ENCODE measurements at regions not wholly inside any gene's neighbourhood (a gene's known extent, or its start where the extent isn't known, plus 50 kb on each side); places are given as distances from the start of the nearest gene placed in this dataset.

DNA sequence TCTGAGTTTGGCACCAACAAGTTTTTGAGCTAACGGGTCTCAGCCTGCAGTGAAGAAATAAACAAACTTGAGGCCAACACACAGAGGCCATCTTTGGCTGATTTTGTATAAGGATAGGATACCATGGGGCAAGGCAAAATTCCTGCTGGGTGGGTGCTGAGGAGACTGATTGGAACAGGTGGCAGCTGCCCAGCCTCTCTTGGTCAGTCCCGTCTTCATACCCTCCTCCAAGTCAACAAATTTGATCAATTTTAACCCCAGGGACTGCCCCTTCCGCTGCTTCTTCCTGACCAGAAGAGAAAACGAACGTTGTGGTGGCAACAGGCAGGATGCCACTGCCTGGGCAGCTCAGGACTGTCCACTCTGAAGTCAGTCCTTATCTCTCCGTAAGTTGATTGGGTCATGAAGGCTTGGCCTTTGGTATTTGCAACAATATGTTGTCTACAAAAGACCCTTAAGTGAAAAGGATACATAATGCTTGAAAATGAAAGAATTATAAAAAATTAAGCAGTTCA, 139.3 kb downstream of the SPP2 start:
- DNase-seq (ENCODE audit: low read depth): no peak

DNA sequence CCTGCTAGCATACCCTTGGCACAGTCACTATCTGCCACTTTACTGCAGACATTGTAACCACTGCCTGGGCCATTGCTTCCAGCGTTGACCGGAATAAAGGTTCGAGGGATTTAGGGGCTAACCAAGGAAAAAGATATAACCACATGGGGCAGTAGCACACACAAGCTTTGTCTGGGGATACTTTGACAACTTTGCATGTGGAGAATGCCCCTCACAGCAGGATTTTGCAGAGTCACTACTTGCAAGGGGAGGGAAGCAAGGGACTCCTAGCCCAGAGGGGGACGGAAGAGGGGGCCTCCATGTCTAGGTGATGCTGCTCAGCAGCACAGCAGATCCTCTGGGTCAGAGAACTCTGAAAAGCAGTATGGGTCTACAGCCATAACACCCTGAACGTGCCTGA, 138.7 kb downstream of the SPP2 start:
- no peak for DNase-seq (ENCODE audit: low read depth)

GRCh38 chr2:234187646-234188174, 137.2 kb downstream of the SPP2 start:
- no peak for DNase-seq (ENCODE audit: low read depth)

DNA sequence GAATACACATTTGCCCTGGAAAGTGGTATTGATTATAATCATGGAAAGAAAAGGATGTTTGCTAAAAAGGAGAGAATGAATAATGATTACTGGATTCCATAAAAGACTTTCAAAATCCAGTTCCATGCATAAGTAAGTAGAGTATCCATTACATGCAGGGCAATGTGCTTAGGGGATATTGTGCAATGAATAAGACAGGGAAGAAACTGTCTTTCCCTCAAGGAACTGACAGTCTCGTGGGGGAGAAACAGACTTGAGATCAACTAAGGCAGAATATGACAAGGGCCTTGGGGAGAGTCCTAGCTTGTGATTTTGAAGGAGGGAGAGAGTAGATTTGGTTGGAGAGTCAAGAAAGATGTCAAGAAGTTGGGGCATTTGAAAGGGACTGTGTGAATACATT, 130.6 kb downstream of the SPP2 start:
- DNase-seq (ENCODE audit: low read depth): no peak

- no peak for DNase-seq (ENCODE audit: low read depth)
Measured at GRCh38 chr2:234179031-234179363, 128.5 kb downstream of the SPP2 start.

DNA sequence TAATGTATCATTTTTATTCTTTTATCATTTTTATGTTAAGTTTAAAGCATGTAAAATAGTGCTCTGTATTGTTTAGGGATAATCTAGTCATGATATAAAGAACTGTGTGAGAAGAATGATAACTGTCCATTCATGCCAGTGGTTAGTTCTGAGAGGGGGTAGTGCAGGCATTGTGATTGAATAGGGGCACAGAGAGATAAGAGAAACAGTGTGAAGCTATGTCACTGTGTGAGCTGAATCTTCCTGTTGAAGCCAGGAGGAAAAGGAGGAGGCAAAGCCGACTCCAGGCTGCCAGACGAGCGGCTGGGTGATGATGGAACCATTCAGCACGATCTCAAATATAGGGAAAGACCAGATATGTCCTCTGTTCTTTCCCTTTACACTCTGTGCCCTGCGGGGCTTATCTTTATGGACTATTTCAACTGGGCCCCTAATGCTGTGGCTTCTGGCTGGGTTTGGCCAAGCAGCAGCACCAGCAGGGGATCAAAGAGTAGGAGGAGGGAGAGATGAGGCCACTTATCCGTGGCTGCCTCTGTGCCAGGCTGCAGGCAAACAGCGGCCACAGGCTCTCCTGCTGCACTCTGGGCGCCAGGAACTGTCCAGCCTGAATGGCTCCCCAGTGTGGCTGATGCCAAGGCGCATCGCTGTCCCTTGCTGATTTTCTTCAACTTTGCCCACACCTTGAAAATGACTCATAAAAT, 128.0 kb downstream of the SPP2 start:
- no peak for DNase-seq (ENCODE audit: low read depth)

- DNase-seq (ENCODE audit: low read depth): no peak
Measured at GRCh38 chr2:234175649-234176048, 125.1 kb downstream of the SPP2 start.

- DNase-seq (ENCODE audit: low read depth): no peak
Measured at GRCh38 chr2:234174742-234175141, 124.2 kb downstream of the SPP2 start.

- DNase-seq (ENCODE audit: low read depth): no peak
Measured at GRCh38 chr2:234172532-234172931, 122.0 kb downstream of the SPP2 start.

- no peak for DNase-seq (ENCODE audit: low read depth)
Measured at GRCh38 chr2:234172066-234172465, 121.6 kb downstream of the SPP2 start.

- DNase-seq (ENCODE audit: low read depth): no peak
Measured at GRCh38 chr2:234171666-234172065, 121.2 kb downstream of the SPP2 start.

GRCh38 chr2:234169674-234170073, 119.2 kb downstream of the SPP2 start:
- no peak for DNase-seq (ENCODE audit: low read depth)

DNA sequence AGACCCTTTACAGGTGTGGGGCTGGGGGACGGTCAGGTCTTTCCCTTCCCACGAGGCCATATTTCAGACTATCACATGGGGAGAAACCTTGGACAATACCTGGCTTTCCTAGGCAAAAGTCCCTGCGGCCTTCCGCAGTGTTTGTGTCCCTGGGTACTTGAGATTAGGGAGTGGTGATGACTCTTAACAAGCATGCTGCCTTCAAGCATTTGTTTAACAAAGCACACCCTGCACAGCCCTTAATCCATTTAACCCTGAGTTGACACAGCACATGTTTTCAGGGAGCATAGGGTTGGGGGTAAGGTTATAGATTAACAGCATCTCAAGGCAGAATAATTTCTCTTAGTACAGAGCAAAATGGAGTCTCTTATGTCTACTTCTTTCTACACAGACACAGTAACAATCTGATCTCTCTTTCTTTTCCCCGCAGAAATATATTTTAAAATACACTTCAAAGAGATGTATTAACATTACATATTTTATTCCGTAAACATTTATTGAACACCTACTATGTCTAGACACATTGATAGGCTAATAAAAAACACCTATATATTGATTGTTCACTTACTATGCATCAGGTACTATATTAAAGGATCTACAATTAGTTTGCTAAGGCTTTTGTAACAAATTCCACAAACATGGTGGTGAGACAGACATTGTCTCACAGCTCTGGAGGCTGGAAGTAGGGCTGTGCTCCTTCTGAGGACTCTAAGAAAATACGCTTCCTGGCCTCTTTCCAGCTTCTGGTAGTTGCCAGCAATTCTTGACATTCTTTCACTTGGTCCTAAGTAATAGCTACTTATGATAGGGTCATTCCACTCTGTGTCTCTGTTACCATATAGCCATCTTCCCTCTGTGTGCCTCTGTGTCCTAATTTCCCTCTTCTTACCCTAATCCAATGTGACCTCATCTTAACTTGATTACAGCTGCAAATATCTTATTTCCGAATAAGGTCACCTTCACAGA, 118.4 kb downstream of the SPP2 start:
- DNase-seq (ENCODE audit: low read depth): peak; percentile 22

DNA sequence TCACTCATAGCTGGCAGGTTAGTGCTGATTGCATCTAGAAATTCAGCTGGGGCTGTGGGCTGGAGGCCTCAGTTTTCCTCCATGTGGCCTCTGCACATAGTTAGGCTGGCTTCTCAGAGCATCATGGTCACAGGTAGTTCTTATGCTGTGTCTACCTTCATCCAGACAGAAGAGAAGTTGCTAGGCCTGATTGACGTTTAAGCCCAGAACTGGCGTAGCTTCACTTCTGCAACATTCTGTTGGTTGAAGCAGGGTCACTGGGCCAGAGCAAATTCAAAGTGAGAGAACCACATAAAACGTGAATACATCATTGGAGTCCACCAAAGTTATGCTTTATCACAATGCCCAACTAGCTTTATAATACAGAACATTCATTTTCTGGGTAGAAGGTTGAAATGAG, 116.0 kb downstream of the SPP2 start:
- DNase-seq (ENCODE audit: low read depth): no peak

DNA sequence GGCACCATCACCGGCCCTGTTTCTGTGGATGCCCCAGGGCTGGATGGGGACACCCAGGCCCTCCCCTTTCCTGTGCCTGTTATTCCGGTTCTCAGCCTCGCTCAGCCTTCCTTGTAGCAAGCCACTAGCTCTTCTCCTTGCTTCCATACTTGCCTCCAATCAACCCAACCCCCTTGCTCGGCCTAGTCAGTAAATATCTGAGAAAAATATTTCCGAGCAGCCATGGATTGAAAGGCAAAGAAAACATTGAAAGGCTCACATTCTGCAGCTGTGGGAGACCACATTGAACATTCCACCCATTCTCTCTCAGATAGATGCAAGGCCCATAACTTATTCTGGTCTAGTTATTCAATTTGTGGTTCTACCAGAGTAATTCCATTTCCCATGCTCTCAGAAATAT, 114.9 kb downstream of the SPP2 start:
- DNase-seq (ENCODE audit: low read depth): peak; percentile 67

DNA sequence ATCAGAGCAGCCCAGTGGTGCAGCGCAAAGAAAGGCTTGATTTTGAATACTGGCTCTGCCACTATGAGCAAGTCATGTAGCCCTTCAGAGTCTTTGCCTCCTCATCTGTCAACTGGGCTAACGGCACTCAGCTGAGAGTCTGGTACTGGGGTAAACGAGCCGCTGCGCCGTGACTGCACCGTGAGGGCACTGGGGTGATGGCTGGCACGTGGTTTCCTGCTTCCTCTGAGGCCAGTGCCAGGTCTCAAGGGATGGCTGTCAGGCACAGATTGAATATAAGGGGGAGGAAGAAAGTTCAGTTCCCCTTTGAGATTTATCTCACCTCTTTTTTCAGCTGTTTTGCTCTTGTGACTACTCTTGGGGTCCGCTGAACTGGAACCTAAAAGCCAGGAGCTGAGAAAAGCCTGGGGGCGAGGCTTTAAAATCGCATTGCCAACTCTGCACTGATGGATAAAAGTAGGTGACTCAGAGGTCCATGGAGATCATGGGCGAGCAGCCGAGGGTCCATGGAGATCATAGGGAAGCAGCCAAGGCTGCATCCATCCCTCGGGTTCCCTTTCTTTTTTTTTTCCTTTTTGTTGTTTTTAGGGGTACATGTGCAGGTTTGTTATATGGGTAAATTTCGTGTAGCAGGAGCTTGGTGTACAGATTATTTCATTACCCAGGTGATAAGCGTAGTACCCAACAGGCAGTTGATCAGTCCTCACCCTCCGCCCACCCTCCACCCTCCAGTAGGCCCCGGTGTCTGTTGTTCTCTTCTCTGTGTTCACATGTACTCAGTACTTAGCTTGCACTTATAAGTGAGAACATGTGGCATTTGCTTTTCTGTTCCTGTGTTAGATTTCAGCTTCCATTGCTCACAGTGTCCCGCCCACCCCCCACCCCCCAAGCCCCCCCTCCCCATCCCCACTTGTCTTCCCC, 114.3 kb downstream of the SPP2 start:
- DNase-seq (ENCODE audit: low read depth): no peak

GRCh38 chr2:234163510-234164045, 113.1 kb downstream of the SPP2 start:
- DNase-seq (ENCODE audit: low read depth): no peak

GRCh38 chr2:234162861-234163260, 112.4 kb downstream of the SPP2 start:
- no peak for DNase-seq (ENCODE audit: low read depth)

- DNase-seq (ENCODE audit: low read depth): no peak
Measured at GRCh38 chr2:234161932-234162331, 111.4 kb downstream of the SPP2 start.

- DNase-seq (ENCODE audit: low read depth): no peak
Measured at GRCh38 chr2:234158812-234159211, 108.3 kb downstream of the SPP2 start.

- DNase-seq (ENCODE audit: low read depth): no peak
Measured at GRCh38 chr2:234157817-234158588, 107.5 kb downstream of the SPP2 start.
